Fibroblast of gingiva (primary cell): ENCODE measurements at regions not wholly inside any gene's neighbourhood (a gene's known extent, or its start where the extent isn't known, plus 50 kb on each side); places are given as distances from the start of the nearest gene placed in this dataset.

Experiments
- DNase-seq: peaks from one replicate; pipeline ENCODE4 v3.0.0-alpha.2; 2011; ENCODE audit warnings: low read depth

GRCh38 chr5:125607018-125607417 lies 816.2 kb upstream of the GRAMD2B start:
- DNase-seq, result no peak

- peak; percentile 39 for DNase-seq
Measured at GRCh38 chr5:125609011-125609410, 814.2 kb upstream of the GRAMD2B start.

GRCh38 chr5:125610892-125611291 lies 812.3 kb upstream of the GRAMD2B start:
- DNase-seq, result no peak

GRCh38 chr5:125611541-125611940 lies 811.7 kb upstream of the GRAMD2B start:
- DNase-seq, result no peak

- no peak for DNase-seq
Measured at GRCh38 chr5:125612181-125612721, 811.0 kb upstream of the GRAMD2B start.

- DNase-seq, result no peak
Measured at GRCh38 chr5:125612776-125613175, 810.4 kb upstream of the GRAMD2B start.

GRCh38 chr5:125630237-125630636 lies 793.0 kb upstream of the GRAMD2B start:
- no peak for DNase-seq

GRCh38 chr5:125633523-125633922 lies 789.7 kb upstream of the GRAMD2B start:
- DNase-seq, result no peak

- no peak for DNase-seq
Measured at GRCh38 chr5:125634216-125634835, 788.9 kb upstream of the GRAMD2B start.

- no peak for DNase-seq
Measured at GRCh38 chr5:125639858-125640257, 783.4 kb upstream of the GRAMD2B start.

GRCh38 chr5:125652761-125653160 lies 770.4 kb upstream of the GRAMD2B start:
- no peak for DNase-seq

GRCh38 chr5:125654392-125654791 lies 768.8 kb upstream of the GRAMD2B start:
- no peak for DNase-seq

- no peak for DNase-seq
Measured at GRCh38 chr5:125655156-125655555, 768.1 kb upstream of the GRAMD2B start.

GRCh38 chr5:125657936-125658335 lies 765.3 kb upstream of the GRAMD2B start:
- no peak for DNase-seq

GRCh38 chr5:125659316-125660023 lies 763.7 kb upstream of the GRAMD2B start:
- DNase-seq, result peak; percentile 85

GRCh38 chr5:125660231-125660895 lies 762.8 kb upstream of the GRAMD2B start:
- DNase-seq, result no peak

GRCh38 chr5:125661584-125661983 lies 761.6 kb upstream of the GRAMD2B start:
- DNase-seq, result no peak

- DNase-seq, result no peak
Measured at GRCh38 chr5:125668884-125669283, 754.3 kb upstream of the GRAMD2B start.

GRCh38 chr5:125673359-125673950 lies 749.8 kb upstream of the GRAMD2B start:
- DNase-seq, result no peak

GRCh38 chr5:125679522-125679921 lies 743.7 kb upstream of the GRAMD2B start:
- DNase-seq, result no peak

- no peak for DNase-seq
Measured at GRCh38 chr5:125683669-125684068, 739.5 kb upstream of the GRAMD2B start.

- DNase-seq, result no peak
Measured at GRCh38 chr5:125685771-125686170, 737.4 kb upstream of the GRAMD2B start.
